H9 (cell line): ENCODE measurements at regions not wholly inside any gene's neighbourhood (a gene's known extent, or its start where the extent isn't known, plus 50 kb on each side); places are given as distances from the start of the nearest gene placed in this dataset.

Experiments used
- DNase-seq: peaks from one replicate; pipeline ENCODE4 v3.0.0-alpha.2; 2017
- H2AFZ ChIP-seq: one replicate; pipeline ENCODE4 v1.6.1; 2013; ENCODE audit warnings: mild to moderate bottlenecking, low read length, control low read depth, moderate library complexity
- H2AK5ac ChIP-seq: 2 replicates; pipeline ENCODE4 v1.6.1; 2013; ENCODE audit warnings: low read length, control low read depth, mixed read lengths; ENCODE audit not compliant: insufficient read length
- H2BK120ac ChIP-seq: one replicate; pipeline ENCODE4 v1.6.1; 2013; ENCODE audit warnings: low read depth, mild to moderate bottlenecking, low read length, control low read depth, inconsistent platforms; ENCODE audit not compliant: poor library complexity, severe bottlenecking
- H2BK12ac ChIP-seq: 2 replicates; pipeline ENCODE4 v1.6.1; 2013; ENCODE audit warnings: low read length, control low read depth, mixed read lengths, low read depth; ENCODE audit not compliant: insufficient read length
- H2BK15ac ChIP-seq: 2 replicates; pipeline ENCODE4 v1.6.1; 2013; ENCODE audit warnings: low read depth, low read length, control low read depth
- H2BK20ac ChIP-seq: one replicate; pipeline ENCODE4 v1.6.1; 2013; ENCODE audit warnings: low read depth, mild to moderate bottlenecking, low read length, control low read depth, inconsistent platforms; ENCODE audit not compliant: poor library complexity, severe bottlenecking
- H2BK5ac ChIP-seq: 2 replicates; pipeline ENCODE4 v1.6.1; 2013; ENCODE audit warnings: low read length, control low read depth, mixed read lengths; ENCODE audit not compliant: insufficient read length
- H3K14ac ChIP-seq: 2 replicates; pipeline ENCODE4 v1.6.1; 2013; ENCODE audit warnings: low read length, control low read depth; ENCODE audit not compliant: insufficient read depth
- H3K18ac ChIP-seq: 2 replicates; pipeline ENCODE4 v1.6.1; 2013; ENCODE audit warnings: low read depth, mild to moderate bottlenecking, mixed read lengths, low read length, control low read depth; ENCODE audit not compliant: insufficient read length
- H3K23ac ChIP-seq: 2 replicates; pipeline ENCODE4 v1.6.1; 2013; ENCODE audit warnings: low read length, control low read depth, mixed read lengths, low read depth; ENCODE audit not compliant: insufficient read length
- H3K23me2 ChIP-seq: 2 replicates; pipeline ENCODE4 v1.6.1; 2013; ENCODE audit warnings: low read depth, mild to moderate bottlenecking, mixed read lengths, low read length, control low read depth; ENCODE audit not compliant: insufficient read length, poor library complexity, severe bottlenecking
- H3K27ac ChIP-seq: 2 replicates; pipeline ENCODE4 v1.5.1; 2013; ENCODE audit warnings: low read length, control low read depth, mixed read lengths, low read depth; ENCODE audit not compliant: insufficient read length
- H3K27me3 ChIP-seq: 2 replicates; pipeline ENCODE4 v1.6.1; 2013; ENCODE audit warnings: low read length, control low read depth, inconsistent platforms; ENCODE audit not compliant: insufficient read depth
- H3K4ac ChIP-seq: 2 replicates; pipeline ENCODE4 v1.6.1; 2013; ENCODE audit warnings: low read depth, mild to moderate bottlenecking, control low read depth, inconsistent platforms, low read length, moderate library complexity
- H3K4me1 ChIP-seq: 2 replicates; pipeline ENCODE4 v1.6.1; 2013; ENCODE audit warnings: low read length, control low read depth, inconsistent platforms; ENCODE audit not compliant: insufficient read depth
- H3K4me2 ChIP-seq: 2 replicates; pipeline ENCODE4 v1.6.1; 2013; ENCODE audit warnings: low read length, control low read depth, mixed read lengths; ENCODE audit not compliant: insufficient read length, insufficient read depth
- H3K56ac ChIP-seq: 2 replicates; pipeline ENCODE4 v1.6.1; 2013; ENCODE audit warnings: low read depth, mild to moderate bottlenecking, mixed read lengths, low read length, control low read depth; ENCODE audit not compliant: insufficient read length
- H3K79me1 ChIP-seq: 2 replicates; pipeline ENCODE4 v1.6.1; 2013; ENCODE audit warnings: low read depth, mild to moderate bottlenecking, moderate library complexity, low read length, control low read depth, inconsistent platforms; ENCODE audit not compliant: insufficient read depth, poor library complexity, severe bottlenecking
- H3K79me2 ChIP-seq: 2 replicates; pipeline ENCODE4 v1.6.1; 2013; ENCODE audit warnings: low read length, control low read depth, inconsistent platforms; ENCODE audit not compliant: insufficient read depth
- H3K9ac ChIP-seq: 2 replicates; pipeline ENCODE4 v1.6.1; 2013; ENCODE audit warnings: low read length, control low read depth, mixed read lengths; ENCODE audit not compliant: insufficient read length; ENCODE audit errors: extremely low read depth
- H3K9me3 ChIP-seq: one replicate; pipeline ENCODE4 v1.6.1; 2013; ENCODE audit warnings: low read depth, low read length, inconsistent platforms; ENCODE audit not compliant: control insufficient read depth
- H3T11ph ChIP-seq: one replicate; pipeline ENCODE4 v1.6.1; 2013; ENCODE audit warnings: mild to moderate bottlenecking, low read length, control low read depth, inconsistent platforms
- H4K20me1 ChIP-seq: one replicate; pipeline ENCODE4 v1.6.1; 2013; ENCODE audit not compliant: control insufficient read depth, insufficient read length, insufficient read depth
- H4K5ac ChIP-seq: 2 replicates; pipeline ENCODE4 v1.6.1; 2013; ENCODE audit warnings: low read depth, mild to moderate bottlenecking, mixed read lengths, low read length, control low read depth; ENCODE audit not compliant: insufficient read length
- H4K8ac ChIP-seq: replicated peaks from 2 replicates; pipeline ENCODE4 v1.6.1; 2013; ENCODE audit warnings: low read length, control low read depth, mixed read lengths, low read depth; ENCODE audit not compliant: insufficient read length
- H4K91ac ChIP-seq: 2 replicates; pipeline ENCODE4 v1.6.1; 2013; ENCODE audit warnings: low read depth, mild to moderate bottlenecking, moderate library complexity, mixed read lengths, low read length, control low read depth; ENCODE audit not compliant: insufficient read length
- H3K27ac Mint-ChIP-seq, 3 experiments: 2 replicates in 2 of 3; 3 replicates in 1 of 3; pipeline ENCODE4 v1.8.0; 2020 to 2021; ENCODE audit warnings: mixed read lengths in 3 of 3, mild to moderate bottlenecking in 1 of 3, moderate library complexity in 1 of 3
- H3K27me3 Mint-ChIP-seq: 2 replicates; pipeline ENCODE4 v1.8.0; 2021; ENCODE audit warnings: low read depth, mild to moderate bottlenecking, moderate library complexity, mixed read lengths
- H3K36me3 Mint-ChIP-seq, 3 experiments: 2 replicates in 2 of 3; 3 replicates in 1 of 3; pipeline ENCODE4 v1.8.0; 2020 to 2021; ENCODE audit warnings: low read depth in 3 of 3, mixed read lengths in 3 of 3; ENCODE audit not compliant: insufficient read depth in 1 of 3
- H3K4me1 Mint-ChIP-seq, 2 experiments: 2 replicates each; pipeline ENCODE4 v1.8.0; 2020; ENCODE audit warnings: mixed read lengths in 2 of 2
- H3K4me3 Mint-ChIP-seq, 2 experiments: 2 replicates in 1 of 2; 3 replicates in 1 of 2; pipeline ENCODE4 v1.8.0; 2020 to 2021; ENCODE audit warnings: mild to moderate bottlenecking in 2 of 2, mixed read lengths in 2 of 2, moderate library complexity in 1 of 2
- H3K9me3 Mint-ChIP-seq, 2 experiments: 2 replicates in 1 of 2; 3 replicates in 1 of 2; pipeline ENCODE4 v1.8.0; 2020; ENCODE audit warnings: mild to moderate bottlenecking in 2 of 2, mixed read lengths in 2 of 2, moderate library complexity in 1 of 2
- CTCF ChIP-seq: fragments of 200-600 bp; sonication (generic); conservative IDR thresholded peaks from 3 replicates; pipeline ENCODE4 v1.8.0; 2021; ENCODE audit warnings: antibody characterized with exemption, mild to moderate bottlenecking
- WGBS: extraction: QIAGEN DNeasy Blood & Tissue Kit; methylation state at CpG from one replicate; pipeline ENCODE4 v1.1.7; 2013; ENCODE audit warnings: missing lambda C conversion rate, low lambda C conversion rate, mixed read lengths; ENCODE audit not compliant: insufficient read length; ENCODE audit errors: extremely low coverage; 5-methylcytosine and 5-hydroxymethylcytosine counted together

GRCh38 chr10:58086763-58087150 is 180.9 kb downstream of the IPMK start:
- Histone ChIP-seq H4K91ac (no peak overlapping the region), H2BK15ac (no peak overlapping the region), H3K4ac (no peak overlapping the region), H4K20me1 (no peaks in the 10 kb centered on the region), H3K4me1 (no peaks in the 10 kb centered on the region), H2AK5ac (no peak overlapping the region), H3T11ph (no peak overlapping the region), H3K4me2 (no peak overlapping the region), H3K27me3 (no peaks in the 10 kb centered on the region), H3K27ac (no peak overlapping the region), H2BK20ac (no peak overlapping the region), H2BK12ac (no peak overlapping the region), H4K5ac (no peak overlapping the region), H3K9ac (no peak overlapping the region), H3K79me2 (no peaks in the 10 kb centered on the region), H3K23ac (no peak overlapping the region), H4K8ac (no peak overlapping the region), H2BK120ac (no peak overlapping the region), H2AFZ (no peak overlapping the region), H3K23me2 (no peaks in the 10 kb centered on the region), H3K9me3 (no peaks in the 10 kb centered on the region), H3K18ac (no peak overlapping the region), H3K14ac (no peak overlapping the region), H3K79me1 (no peaks in the 10 kb centered on the region), H2BK5ac (no peak overlapping the region), H3K56ac (no peak overlapping the region)
- no peak for DNase-seq
- Mint-ChIP-seq H3K36me3 (no peaks in the 10 kb centered on the region), H3K4me1 (peaks cover 0 to 4% of the 10 kb centered on the region in 2 experiments; a peak in 2 of 4 replicates), H3K27ac (no peak overlapping the region), H3K4me3 (no peak overlapping the region), H3K9me3 (no peaks in the 10 kb centered on the region), H3K27me3 (no peaks in the 10 kb centered on the region)
- no peak for TF ChIP-seq CTCF
- no CpG with 5 or more reads among the region's 2 CpGs for WGBS
